GM18505 (cell line): ENCODE measurements at regions not wholly inside any gene's neighbourhood (a gene's known extent, or its start where the extent isn't known, plus 50 kb on each side); places are given as distances from the start of the nearest gene placed in this dataset.

Source experiments
- ATAC-seq: cut with Tn5 transposase; IDR thresholded peaks from one replicate; pipeline ENCODE4 v1.9.1; 2021; ENCODE audit not compliant: unreplicated experiment
- POLR2A ChIP-seq: IDR thresholded peaks from 4 replicates; pipeline ENCODE4 v1.6.1; 2011; ENCODE audit warnings: borderline replicate concordance; ENCODE audit not compliant: insufficient read depth, insufficient read length; ENCODE audit errors: extremely low read depth

- TF ChIP-seq POLR2A: no peak
- no peak for ATAC-seq
Measured at GRCh38 chr2:12035956-12036639, 289.7 kb downstream of the LPIN1 start.

DNA sequence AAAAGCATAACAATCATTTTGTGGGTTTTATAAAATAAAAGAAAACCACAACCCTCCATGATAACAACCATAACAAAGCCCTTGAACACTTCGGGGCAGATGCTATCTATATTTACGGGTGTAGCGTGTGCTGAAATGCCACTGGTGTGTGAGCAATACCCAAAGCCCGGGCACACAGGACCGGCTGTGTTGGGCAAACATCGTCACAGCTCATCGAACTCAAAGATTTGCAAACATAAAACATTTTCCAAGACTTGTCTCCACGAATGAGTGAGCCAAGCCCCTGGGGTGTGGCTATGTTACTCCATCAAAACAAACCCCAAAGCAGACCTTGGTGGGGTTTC is 290.2 kb downstream of the LPIN1 start:
- no peak for ATAC-seq
- no peak for TF ChIP-seq POLR2A

DNA sequence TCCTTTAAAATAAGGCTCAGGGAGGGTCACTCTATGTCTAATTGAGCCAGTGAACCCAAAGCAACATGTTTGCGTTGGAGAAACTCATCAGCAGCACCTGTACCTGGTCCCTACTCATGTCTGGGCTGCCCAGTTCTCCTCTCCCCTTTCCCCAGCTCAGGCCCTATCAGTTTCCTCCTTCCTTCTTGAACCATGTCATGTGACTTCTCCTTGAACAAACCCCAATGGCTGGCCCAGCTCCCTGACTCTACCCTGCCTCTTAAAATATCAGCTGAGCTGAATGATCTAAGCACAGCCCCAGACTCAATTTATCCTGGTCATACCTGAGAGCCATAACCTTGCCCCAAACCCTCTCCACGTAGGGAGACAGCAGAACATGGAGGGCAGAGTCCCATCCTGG is 290.9 kb downstream of the LPIN1 start:
- no peak for TF ChIP-seq POLR2A
- no peak for ATAC-seq

- TF ChIP-seq POLR2A: no peak
- no peak for ATAC-seq
Measured at GRCh38 chr2:12041236-12041635, 294.8 kb downstream of the LPIN1 start.

- no peak for TF ChIP-seq POLR2A
- ATAC-seq: no peak
Measured at GRCh38 chr2:12043131-12043530, 296.7 kb downstream of the LPIN1 start.

DNA sequence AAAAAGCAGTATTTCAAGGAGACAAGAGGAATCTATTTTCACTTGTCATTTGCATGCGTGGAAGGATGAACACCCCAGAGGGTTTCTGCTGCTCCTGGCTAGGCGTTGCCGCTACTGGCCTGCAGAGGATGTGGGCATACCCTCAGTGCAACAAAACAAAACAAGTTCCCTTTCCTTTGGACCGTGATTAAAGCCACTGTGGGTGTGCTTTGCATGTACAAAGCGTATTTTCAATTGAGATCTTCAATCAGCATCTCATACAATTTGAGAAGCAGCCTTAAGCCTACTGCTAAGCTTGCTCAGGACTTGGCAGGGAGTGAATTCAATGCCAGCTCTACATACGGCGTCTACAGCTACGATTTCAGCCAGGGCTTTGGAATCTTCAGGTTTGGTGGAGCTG is 298.4 kb downstream of the LPIN1 start:
- TF ChIP-seq POLR2A: no peak
- ATAC-seq: peak; percentile 57

GRCh38 chr2:12045864-12046291 is 299.4 kb downstream of the LPIN1 start:
- no peak for TF ChIP-seq POLR2A
- peak; percentile 60 for ATAC-seq

DNA sequence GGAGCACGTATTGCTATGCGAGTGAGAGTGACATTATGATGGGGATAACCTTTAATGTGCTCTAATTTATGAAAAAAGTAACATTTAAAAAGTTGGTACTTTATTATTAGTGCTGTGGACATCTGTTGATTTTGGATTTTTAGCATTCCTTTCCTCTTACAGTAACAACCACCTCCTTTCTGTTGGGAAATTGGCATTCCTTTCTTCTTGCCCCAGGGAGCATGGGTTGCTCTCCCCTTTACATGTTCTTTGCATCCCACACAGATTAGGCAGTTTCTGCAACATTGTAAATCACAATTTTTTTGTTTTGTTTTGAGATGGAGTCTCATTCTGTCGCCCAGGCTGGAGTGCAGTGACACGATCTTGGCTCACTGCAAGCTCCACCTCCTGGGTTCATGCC is 300.2 kb downstream of the LPIN1 start:
- no peak for ATAC-seq
- TF ChIP-seq POLR2A: no peak

- no peak for ATAC-seq
- TF ChIP-seq POLR2A: no peak
Measured at GRCh38 chr2:12047761-12048160, 301.3 kb downstream of the LPIN1 start.

DNA sequence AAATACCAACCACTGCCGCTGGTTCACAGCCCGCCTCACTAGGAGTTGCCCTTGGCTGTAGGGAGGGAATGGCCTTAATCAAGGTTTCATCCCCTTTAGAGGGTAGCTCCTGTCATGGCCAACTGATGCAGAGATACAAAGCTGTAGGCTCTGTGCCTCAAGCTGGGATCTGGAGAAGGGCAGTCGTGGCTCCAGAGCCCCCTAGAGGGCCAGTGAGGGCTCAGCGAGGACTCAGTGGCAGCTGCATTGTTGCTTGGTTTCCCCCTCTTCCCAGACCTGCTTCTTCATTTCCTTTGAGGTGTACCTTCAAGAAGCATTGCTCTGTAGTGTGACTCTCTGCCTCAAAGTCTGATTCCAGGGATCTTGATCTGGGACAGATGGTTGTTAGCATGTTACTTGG is 302.1 kb downstream of the LPIN1 start:
- no peak for TF ChIP-seq POLR2A
- no peak for ATAC-seq

GRCh38 chr2:12050396-12050795 is 304.0 kb downstream of the LPIN1 start:
- ATAC-seq: peak; percentile 45

DNA sequence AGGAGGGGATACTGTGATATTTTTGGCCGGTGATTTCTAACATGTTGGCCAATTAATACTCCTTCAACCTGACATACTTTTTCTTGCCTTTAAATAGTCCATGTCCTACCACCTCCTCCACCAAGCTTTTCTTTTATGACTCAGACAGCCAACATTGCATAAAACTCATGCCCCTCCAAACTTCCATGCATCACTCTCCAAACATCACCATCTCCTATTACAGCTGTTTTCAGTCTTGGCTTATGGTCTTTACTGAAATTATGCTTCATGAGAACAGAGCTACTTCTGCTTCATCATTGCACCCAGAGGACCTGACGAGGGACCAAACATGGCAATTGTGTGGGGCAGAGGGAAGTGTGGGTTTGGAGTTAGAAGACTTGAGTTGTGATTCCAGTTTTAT is 305.4 kb downstream of the LPIN1 start:
- no peak for ATAC-seq
- TF ChIP-seq POLR2A: no peak

More at GRCh38 chr2:12050396-12050795, 304.0 kb downstream of the LPIN1 start:
- no peak for TF ChIP-seq POLR2A

GRCh38 chr2:12052796-12053195 is 306.4 kb downstream of the LPIN1 start:
- no peak for TF ChIP-seq POLR2A

DNA sequence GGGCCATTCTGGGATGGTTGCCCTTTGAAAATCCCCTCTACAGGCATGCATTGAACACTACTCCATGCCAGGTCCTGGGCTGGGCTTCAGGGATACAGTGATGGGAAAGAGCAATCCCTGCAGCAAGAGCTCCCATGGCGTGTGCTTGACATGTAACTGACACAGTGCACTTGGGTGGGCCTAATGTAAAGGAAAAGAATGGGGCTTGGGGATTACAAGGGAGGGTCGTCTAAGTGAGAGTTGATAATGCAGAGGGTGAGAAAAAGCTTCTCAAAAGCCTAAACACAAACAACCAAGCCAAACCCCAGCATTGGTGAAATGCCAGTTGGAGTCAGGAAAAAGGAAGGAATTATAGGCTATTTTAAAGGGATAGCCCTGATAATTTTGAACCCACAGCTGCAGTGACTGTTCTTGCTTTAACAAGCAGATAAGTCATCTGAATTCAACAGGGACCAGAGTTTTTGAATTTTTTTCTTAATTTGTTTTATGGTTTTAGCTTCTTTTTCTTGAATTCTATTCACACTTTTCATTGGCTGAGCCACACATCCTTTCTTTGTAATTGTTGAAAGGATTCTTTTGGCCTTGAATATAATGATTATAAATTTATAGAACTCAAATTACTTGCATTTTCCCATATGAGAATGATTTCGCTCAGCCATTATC is 308.7 kb downstream of the LPIN1 start:
- TF ChIP-seq POLR2A: no peak
- ATAC-seq: no peak

More at GRCh38 chr2:12052796-12053195, 306.4 kb downstream of the LPIN1 start:
- ATAC-seq: no peak

- ATAC-seq: peak; percentile 89
Measured at GRCh38 chr2:12057436-12058166, 311.2 kb downstream of the LPIN1 start.

More at GRCh38 chr2:12057436-12058166, 311.2 kb downstream of the LPIN1 start:
- TF ChIP-seq POLR2A: no peak
